GM21528 (cell line): ENCODE measurements at regions not wholly inside any gene's neighbourhood (a gene's known extent, or its start where the extent isn't known, plus 50 kb on each side); places are given as distances from the start of the nearest gene placed in this dataset.
"Not testable (repeated sequence)": the region's sequence is repeated elsewhere in the genome, so short reads cannot be mapped to it uniquely, and the experiment has no call there.

Experiments
- ATAC-seq: cut with Tn5 transposase; IDR thresholded peaks from one replicate; pipeline ENCODE4 v1.9.1; 2021; ENCODE audit warnings: mild to moderate bottlenecking, moderate library complexity; ENCODE audit not compliant: unreplicated experiment, low FRiP score

DNA sequence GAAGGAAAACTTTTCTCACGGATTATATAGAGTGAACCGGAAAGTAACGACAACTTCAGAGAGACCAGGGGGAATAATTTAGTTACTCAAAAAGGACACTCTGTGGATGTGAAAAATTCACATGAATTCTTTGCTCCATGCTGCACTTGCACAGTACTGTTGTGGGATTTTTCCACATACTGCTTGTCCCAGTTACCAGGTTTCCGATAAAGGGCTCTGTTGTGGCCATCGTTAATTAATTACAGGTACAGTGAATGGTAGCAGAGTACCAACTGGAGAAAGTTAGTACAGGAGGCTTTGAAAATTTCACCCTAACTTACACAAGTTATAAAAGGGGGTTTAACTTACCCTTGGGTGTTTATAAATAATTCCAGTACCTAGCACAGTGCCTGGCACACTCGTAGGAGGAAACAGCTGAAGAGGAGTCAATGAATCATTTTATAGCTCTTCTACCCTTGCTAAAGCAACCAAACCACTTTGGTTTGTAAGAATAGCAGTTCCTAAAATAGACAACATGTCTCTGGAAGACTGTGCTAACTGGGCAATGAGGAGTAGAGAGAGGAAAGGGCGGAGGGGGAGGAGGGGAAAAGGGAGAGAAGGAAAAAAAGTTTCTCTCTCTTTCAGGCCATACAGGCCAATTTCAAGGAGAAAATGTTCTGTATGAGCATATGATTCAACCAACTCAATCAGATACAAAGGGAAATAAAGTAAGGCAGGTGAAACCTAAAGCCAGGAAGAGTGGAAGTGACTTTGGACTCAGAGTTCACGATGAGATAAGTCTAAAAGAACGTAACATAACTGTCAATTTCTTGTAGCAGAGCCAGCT lies 98.3 kb upstream of the MAGI3 start:
- no peak for ATAC-seq

DNA sequence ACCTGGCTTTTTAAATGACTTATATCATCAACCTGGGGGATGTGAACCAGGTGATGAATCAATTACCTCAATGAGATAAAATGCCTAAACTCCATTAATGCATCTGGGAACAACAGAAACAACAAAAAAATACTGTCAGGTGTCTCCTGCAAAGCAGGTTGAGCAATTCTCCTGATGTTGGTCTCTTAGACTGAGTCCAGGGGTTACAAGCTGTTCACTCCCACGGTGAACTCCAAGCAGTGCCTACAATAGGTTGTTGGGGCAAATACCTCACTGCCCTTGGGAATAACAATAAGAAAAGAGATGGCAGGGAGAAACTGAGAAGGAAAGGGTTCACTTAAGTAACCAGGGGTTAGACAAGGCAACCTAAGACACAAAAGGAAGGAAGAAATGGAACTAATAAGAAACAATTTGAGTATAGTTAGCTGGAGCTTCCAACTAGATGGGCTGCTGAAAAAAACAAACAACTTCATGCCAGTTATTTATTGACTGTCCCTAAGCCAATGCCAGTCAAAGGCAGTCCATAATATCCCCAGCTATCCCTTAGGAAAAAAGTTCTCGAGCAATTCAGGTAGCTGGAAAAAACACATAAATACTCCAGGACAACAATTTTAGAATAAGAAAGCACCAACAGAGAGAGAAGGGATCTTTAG lies 97.6 kb upstream of the MAGI3 start:
- no peak for ATAC-seq

DNA sequence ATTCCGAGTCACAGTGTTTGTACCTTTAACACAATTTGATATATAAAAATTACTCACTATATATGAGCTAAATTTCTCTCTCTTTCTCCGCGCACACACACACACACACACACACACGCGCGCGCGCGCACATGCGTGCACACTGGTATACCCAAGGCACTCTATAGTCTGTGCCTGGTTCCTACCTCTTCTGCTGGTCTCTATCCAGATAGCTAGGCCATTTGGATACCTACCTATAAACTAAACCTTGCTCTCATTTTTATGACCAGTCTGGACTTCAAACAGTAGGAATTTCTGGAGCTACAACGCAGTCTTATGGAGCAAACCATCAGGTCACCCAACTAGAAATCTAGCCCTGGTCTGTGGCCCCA lies 97.1 kb upstream of the MAGI3 start:
- ATAC-seq, result no peak

DNA sequence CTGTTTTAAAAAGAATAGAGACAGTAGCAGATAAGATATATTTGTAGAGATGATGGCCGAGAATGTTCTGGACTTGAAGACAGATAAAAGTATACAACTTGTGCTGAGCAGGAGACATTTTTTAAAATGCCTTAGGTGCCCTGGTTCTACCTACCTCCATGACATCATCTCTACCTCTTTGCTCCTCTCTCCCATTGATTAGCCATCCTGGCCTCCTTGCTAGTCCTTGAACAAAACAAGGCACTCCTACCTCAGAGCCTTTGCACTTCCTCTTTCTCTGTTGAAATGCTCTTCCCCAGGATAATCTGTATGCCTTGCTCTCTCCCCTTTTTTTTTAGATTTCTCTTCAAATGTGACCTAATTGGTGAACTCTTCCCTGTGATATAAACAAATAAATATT lies 92.6 kb upstream of the MAGI3 start:
- no peak for ATAC-seq

DNA sequence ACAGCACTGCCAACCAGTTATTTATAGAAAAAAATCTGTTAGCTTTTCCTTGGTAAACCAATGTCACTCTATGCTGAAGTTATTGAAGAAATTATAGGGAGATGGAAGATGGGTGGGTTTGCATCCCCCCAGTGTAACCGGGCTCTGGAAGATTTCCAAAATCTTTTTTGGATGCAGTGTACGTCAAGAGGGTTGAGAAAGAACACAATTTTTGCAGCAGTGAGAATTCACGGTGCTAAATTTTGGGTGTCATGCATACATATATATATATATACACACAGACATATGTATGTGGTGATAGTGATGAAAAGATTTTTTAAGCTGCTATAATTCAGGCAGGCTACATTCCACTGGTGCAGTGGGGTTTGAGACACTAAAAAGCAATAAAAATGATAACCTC lies 91.4 kb upstream of the MAGI3 start:
- no peak for ATAC-seq

DNA sequence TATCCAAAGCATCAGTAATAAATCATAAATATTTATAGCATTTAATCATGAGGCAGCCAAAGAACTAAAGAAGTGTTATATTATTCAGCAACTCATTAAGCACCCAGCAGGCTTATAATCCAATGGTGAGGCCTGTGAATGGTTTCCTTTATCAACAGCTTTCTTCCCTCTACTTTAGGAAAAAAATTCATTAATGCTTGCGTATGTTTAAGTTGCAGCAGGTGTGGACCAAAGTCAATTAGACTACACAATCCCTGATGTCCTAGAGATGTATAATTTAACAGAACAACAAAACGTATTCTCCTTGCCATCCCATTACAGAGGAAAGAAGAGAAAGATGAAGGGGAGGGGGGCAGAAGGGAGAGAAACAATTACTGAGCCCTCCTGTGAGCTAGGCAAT lies 87.7 kb upstream of the MAGI3 start:
- no peak for ATAC-seq

DNA sequence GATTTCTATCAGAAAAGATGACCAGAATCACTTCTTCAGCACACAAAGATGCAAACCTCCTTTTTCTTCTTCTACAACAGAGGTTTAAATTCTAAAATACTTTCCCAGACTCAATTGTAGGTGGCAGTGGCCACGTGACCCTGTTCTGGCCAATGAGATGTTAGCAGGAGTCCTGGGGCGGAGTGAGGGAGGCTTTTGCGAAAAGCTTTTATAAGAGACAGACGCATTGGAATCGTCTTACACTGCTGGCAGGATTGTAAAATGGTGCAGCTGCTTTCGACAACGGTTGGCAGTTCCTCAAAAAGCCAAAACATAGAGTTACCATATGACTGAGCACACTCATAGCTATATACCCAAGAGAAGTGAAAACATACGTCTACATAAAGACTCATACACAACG lies 87.0 kb upstream of the MAGI3 start:
- ATAC-seq, result no peak

DNA sequence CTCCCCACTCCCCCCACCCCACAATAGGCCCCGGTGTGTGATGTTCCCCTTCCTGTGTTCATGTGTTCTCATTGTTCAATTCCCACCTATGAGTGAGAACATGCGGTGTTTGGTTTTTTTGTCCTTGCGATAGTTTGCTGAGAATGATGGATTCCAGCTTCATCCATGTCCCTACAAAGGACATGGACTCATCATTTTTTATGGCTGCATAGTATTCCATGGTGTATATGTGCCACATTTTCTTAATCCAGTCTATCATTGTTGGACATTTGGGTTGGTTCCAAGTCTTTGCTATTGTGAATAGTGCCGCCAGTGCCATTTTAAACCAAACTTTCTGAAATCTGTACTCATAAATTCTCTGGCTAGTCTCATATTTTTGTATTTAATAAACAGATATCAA lies 85.3 kb upstream of the MAGI3 start:
- not testable (repeated sequence) for ATAC-seq

DNA sequence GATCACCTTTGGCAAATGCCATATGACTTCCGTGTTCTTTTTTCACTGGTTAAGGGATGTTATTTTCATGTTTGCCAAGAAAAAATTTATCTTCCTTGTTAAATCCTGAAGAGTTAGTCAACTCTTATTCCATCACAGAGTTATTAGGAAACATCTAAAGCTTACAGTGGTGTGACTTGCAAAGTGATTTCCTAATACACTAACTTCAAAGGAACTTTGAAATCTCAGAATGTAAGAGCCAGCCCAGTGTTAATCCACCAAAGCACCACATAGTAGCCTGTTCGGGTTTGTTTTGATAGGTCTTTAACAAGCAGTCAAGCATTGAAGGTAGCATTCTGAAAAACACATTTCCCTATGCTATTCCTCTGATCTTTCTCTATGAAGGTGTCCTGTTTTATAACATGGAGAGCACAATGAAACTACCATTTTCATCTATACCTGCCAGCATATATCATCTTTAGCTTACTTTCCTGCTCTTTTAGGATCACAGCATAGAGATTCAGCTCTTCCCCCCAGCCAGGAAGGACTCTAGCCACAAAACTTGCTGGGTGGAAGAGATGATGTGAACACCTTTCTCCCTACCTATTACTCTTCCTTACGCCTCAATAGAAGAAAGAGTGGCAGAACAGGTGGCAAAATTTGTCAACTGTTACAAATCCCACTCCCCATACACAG lies 82.4 kb upstream of the MAGI3 start:
- ATAC-seq, result no peak

DNA sequence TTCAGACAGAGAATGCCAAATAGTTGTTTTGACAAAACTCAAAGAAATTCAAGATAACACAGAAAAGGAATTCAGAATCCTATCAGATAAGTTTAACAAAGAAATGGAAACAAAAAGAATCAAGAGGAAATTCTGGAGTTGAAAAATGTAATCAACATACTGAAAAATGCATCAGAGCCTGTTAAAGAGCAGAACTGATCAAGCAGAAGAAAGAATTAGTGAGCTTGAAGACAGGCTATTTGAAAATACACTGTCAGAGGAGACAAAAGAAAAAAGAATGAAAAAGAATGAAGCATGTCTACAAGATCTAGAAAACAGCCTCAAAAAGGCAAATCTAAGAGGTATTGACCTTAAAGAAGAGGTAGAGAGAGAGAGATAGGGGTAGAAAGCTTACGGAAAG lies 77.7 kb upstream of the MAGI3 start:
- not testable (repeated sequence) for ATAC-seq

DNA sequence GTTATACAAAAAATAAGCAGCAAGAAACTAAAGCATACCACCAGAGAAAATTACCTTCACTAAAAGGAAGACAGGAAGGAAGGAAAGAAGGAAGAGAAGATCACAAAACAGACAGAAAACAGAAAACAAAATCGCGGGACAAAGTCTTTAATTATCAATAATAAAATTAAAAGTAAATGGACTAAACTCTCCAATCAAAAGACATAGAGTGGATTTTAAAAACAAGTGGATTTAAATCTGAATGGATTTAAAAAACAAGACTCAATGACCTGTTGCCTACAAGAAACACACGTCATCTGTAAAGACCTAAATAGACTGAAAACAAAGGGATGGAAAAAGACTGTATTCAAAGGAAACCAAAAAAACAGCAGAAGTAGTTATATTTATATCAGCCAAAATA lies 75.7 kb upstream of the MAGI3 start:
- ATAC-seq, result no peak

DNA sequence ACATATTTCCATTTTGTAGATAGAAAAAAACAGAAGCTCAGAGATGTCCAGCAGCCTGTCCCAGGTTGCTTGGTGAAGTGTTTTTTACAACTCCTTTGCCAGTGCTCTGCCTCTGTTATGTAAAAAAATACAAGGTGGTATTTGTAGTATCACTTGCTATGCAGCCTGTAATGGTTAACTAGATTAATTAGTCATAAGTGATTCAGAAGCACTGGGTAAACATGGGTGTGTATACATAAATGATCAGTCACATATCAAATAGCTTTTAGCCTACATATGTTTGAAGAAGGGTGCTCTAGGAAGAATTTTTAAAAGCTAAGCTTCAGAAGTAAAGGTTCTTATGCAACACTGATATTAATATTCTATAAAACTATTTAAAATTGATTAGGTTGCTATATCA lies 70.0 kb upstream of the MAGI3 start:
- no peak for ATAC-seq

DNA sequence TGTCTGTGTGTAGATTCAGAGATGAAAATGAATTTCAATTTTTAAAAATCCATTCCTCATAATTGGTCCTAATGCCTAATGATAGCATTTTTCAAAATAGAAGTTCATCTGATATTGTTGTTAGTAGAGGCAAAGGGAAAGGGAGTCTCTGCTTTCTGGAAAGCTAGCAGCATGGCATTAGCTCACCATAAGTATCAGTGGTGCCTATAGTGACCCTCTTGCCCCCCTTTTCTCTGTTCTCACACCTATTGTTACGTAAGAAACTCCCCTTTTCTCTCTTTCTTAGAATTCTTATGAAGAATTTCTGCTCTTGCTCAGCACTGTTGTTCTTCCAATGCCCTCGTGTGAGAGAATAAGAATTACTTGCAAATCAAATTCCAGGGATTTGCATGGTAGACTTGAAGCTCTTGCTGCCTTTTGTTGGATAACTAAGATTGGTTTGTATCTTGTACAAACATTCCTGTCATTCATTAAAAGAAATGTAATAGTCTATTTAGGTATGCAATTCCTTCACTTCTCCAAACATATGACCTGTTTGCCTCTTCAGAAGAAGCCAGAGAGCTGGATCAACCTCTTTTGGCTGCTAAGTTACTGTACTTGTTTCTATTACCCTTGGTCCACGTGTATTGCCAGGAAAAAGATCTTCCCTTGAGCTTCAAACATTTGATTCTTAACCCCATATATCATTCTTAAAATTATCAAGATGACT lies 69.2 kb upstream of the MAGI3 start:
- no peak for ATAC-seq

DNA sequence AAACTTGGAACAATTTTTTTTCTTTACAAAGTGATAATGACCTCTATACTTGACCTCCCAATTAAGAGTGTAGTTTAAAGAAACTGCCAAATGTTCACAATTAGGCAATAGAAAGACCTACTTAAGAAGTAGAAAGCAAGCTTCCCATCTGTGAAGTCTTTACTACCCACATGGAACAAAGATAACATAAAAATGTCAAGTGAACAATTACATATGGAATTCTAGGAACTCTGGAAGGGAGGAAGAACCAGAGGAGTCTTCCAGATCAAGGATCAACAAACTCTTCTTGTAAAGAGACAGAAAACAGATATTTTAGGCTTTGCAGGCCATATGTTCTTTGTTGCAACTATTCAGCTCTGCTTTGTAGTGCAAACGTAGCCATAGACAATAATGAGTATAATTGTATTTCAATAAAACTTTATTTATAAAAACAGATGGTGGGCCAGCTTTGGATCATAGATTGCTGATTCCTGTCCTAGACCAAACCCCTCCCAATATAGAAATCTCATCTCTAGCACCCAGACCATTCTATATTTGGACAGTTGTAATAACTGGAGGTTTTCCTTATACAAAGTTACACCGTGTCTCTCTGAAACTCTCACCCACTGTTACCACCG lies 68.4 kb upstream of the MAGI3 start:
- ATAC-seq, result no peak

DNA sequence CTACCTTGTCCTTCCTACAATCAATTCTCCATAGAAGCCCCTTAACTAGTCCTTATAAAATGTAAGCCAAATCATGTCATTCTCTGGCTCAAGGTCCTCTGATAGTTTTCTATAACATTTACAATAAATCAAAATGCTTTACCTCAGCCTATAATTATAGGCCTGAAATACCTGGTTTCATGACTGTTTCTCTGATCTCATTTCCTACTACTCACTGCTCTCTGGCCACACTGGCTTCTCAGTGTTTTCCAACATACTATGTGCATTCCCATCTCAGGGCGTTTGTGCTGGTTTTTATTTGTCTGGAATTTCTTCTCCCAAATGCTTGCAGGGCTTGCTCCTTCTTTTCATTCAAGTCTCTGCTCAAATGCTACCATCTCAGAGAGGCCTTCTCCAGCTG lies 67.9 kb upstream of the MAGI3 start:
- ATAC-seq, result no peak

DNA sequence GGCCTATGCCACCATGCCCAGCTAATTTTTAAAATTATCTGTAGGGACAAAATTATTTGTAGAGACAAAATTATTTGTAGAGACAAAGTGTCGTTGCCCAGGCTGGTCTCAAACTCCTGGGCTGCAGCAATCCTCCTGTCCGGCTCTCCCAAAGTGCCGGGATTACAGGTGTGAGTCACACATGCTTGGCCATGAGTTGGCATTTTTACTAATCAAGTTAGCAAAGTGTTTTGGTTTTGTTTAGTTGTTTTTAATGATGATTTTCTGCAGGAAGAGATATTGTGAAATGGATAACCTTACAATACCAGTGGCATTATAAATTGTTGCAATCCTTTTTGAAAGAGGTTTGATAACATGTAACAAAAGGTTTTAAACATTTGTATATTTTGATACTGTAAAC lies 65.3 kb upstream of the MAGI3 start:
- ATAC-seq, result no peak

DNA sequence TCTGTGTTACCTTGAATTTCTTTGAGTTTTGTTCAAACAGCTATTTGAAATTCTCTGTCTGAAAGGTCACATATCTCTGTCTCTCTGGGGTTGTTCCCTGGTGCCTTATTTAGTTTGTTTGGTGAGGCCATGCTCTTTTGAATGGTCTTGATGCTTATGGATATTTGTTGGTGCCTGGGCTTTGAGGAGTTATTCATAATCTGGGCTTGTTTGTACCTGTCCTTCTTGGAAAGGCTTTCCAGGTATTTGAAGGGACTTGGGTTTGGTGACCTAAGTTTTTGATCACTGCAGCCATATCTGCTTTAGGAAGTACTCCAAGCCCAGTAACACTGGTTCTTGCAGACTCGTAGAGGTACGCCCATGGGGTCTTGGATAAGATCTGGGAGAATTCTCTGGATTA lies 63.3 kb upstream of the MAGI3 start:
- no peak for ATAC-seq

DNA sequence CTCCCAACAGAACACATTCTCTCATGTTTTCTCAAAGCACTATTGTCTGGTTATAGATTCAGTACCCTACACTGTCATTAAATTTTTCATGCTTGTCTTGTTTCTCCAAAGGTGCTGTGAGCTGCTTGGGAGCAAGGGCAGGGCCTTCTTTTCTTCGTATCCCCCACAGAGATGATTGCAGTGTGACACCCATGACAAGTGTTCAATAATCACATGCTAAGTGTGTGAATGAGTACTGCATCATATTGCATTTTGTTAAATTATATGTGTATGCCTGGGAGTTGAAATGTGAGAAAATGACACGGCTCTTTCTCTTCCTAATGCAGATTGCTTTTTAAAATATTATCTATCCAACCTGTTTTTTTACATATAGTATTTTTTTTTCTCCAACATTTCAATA lies 57.3 kb upstream of the MAGI3 start:
- ATAC-seq, result no peak

DNA sequence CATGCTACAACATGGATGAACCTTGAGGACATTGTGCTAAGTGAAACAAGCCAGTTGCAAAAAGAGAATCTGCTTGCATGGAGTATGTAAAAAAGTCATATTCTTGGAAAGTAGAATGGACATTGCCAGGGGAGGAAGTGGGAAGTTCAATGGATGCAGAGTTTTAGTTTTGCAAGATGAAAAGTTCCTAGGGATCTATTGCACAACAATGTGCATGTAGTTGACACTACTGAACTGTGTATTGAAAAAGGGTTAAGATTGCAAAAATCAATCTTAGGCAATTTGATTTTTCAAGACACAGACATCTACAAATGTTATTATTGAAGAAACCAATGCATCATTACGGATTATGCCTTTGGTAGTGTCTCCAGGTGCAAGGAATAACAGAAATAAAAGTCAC lies 50.3 kb upstream of the MAGI3 start:
- no peak for ATAC-seq
